ENCODE measurements at regions not wholly inside any gene's neighbourhood (a gene's known extent, or its start where the extent isn't known, plus 50 kb on each side); places are given as distances from the start of the nearest gene placed in this dataset.

DNA sequence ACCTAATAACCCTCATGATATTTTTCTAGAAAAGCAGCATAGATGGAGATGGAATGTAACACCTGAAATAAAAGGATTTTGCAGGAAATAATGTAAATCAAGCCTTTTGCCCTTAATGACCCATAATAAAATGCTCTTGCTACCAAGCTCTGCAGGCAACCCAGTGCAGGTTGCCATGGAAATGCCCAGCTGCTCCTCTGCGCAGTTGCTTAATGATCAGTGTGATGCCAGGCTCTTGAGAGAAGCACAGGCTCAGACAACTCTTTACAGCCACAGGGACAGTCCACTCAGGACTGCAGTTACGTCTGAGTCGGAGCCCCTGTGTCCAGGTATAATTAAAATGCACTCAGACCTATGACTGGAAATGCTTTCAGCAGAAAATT, 165.5 kb downstream of the LACC1 start:
- TF ChIP-seq YY1 (IDR thresholded peaks at IDR 0.05; ENCODE audit: insufficient read depth, insufficient read length) (no peak), ZNF274 (IDR thresholded peaks at IDR 0.05; ENCODE audit: low read depth, low read length) (no peak)
